NCI-H226 (cell line): ENCODE measurements at regions not wholly inside any gene's neighbourhood (a gene's known extent, or its start where the extent isn't known, plus 50 kb on each side); places are given as distances from the start of the nearest gene placed in this dataset.

Source experiments
- DNase-seq: peaks from one replicate; pipeline ENCODE4 v3.0.0-alpha.2; 2015

- no peak for DNase-seq
These were observed 58.9 kb upstream of the BZW1 start for GRCh38 chr2:200752835-200753234.

GRCh38 chr2:200756618-200757321, 54.9 kb upstream of the BZW1 start:
- peak; percentile 78 for DNase-seq

- DNase-seq, result no peak
These were observed 54.3 kb upstream of the BZW1 start for GRCh38 chr2:200757399-200757798.

GRCh38 chr2:200758341-200758740, 53.4 kb upstream of the BZW1 start:
- no peak for DNase-seq

DNA sequence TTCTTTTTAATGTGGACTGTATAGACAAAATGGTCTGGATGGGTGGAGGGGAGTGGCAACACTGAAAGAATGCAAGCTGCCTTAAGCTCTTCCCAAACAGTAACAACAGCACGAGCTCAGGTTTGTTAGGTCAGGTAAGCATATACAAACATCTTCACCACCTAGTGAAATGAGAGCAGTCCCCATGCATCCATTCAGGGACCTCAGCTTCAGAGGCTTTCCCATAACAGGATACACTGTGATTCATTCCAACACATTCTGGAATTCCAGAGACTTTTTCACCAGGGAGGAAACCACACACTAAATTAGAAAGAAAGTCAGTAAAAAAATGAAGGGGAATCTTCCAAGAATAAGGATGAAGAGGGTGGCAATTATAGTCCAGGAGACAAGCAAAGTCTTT, 50.4 kb upstream of the BZW1 start:
- no peak for DNase-seq
